NCI-H2196 (cell line): ENCODE measurements at regions not wholly inside any gene's neighbourhood (a gene's known extent, or its start where the extent isn't known, plus 50 kb on each side); places are given as distances from the start of the nearest gene placed in this dataset.

Source experiments
- DNase-seq: peaks from one replicate; lab custom pipeline; 2025; ENCODE audit not compliant: unreplicated experiment; lab: John Stamatoyannopoulos, UW

DNA sequence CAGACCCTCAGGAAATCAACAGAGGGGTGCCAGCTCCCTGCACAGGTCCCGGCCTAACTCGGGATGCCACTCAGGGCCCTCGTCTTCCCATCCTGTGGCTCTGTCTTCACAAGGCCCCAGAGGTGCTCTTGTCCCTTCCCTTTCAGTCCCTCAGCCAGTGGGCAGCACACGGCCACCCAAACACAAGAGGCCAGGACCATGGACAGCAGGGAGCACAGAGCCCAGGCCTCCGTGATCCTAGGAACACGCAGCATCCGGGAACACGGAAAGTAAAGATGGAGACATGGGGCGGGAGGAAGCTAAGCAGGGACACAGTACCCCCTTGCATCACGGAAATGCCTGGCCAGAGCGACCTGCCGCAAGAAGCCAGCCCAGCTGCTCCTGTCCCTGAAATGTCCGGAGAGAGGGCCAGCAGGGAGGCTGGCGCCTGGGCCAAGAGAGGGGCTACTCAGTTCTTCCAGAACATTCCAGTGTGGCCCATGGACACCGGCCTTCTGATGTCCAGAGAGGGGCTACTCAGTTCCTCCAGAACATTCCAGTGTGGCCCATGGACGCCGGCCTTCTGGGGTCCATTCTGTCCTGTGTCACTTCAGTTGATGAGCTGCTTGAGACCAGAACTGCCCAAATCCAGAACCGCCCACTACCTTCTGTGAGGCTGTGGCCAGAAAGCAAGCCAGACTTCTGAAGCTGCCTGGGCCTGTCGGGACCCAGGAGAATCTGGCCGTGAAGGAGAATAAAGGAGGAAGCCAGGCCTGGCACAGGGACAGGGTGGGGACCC is 274.0 kb downstream of the BRD1 start:
- DNase-seq: no peak

- no peak for DNase-seq
Measured at GRCh38 chr22:49553076-49553475, 274.6 kb downstream of the BRD1 start.

DNA sequence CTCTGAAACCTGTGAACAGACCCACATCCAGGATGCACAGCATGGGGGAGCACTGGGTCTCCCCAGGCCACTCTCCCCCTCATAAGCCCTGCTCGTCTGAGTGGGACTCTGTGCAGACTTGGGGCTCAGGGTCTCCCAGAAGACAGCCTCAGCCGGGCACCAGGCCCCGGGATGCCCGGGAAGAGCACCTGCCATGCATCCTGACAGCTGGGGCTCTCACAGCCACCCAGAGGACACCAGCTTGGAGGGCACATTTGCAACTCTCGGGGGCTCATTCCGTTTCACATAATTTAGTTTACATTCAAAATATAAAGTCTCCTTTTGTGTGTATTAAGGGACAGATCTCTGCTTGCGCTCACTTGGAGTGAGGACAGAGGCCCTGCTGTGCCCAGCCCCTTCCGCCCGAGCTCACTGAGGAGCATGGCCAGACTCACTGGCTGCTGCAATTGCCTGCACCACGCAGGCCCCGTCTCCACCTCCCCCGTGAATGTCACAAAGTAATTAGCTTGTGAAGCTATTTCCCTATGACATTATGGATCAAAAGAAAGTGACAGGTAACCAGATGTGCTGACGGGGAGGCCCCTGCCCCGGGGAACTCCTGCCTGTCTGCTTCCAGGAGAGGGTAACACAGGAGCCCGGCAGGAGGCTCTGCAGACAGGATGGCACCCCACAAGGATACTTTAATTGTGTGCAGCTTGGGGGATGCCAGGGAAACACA is 275.6 kb downstream of the BRD1 start:
- DNase-seq: no peak

DNA sequence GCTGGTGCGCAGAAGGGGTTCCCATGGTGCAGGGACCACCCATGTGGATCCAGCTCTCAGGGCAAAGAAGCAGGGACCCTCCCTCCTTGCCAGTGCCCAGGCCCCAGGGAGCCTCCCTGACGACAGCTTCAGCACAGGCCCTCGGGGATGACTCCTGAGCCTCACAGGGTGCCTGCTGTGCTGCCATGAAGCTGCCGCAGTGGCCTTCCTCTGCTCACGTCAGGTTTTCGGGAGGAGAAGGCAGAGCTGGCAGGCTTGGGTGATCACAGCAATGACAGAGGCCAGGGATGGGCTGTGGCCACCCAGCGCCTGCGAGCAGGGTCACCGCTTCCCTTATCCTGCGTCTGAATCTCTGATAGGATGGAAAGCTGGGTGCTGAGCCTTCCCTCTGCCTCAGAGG is 276.2 kb downstream of the BRD1 start:
- DNase-seq: no peak

- DNase-seq: no peak
Measured at GRCh38 chr22:49550766-49551362, 276.8 kb downstream of the BRD1 start.

GRCh38 chr22:49550141-49550430 is 277.6 kb downstream of the BRD1 start:
- DNase-seq: no peak

GRCh38 chr22:49549256-49550140 is 278.2 kb downstream of the BRD1 start:
- DNase-seq: no peak

- no peak for DNase-seq
Measured at GRCh38 chr22:49548356-49549202, 279.1 kb downstream of the BRD1 start.

- no peak for DNase-seq
Measured at GRCh38 chr22:49547751-49548239, 279.9 kb downstream of the BRD1 start.

GRCh38 chr22:49546811-49547585 is 280.7 kb downstream of the BRD1 start:
- no peak for DNase-seq

DNA sequence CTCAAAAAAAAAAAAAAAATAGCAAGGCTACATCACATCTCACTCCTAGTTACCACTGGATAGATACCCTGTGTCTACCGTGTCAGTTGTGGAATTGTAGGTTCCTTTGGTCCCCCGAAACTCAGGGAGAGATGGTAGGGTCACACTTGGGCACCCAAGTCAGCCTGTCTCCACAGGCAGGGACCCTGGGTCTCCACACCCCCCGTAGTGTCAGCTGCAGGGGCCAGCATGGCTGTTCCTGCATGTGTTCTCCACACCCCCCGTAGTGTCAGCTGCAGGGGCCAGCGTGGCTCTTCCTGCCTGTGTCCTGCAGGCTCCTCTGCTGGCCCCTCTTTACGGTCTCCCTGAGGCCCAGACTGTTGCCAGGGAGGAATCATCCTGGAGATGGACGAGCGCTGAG is 282.1 kb downstream of the BRD1 start:
- no peak for DNase-seq

GRCh38 chr22:49544286-49544685 is 283.4 kb downstream of the BRD1 start:
- no peak for DNase-seq

- DNase-seq: no peak
Measured at GRCh38 chr22:49543876-49544275, 283.8 kb downstream of the BRD1 start.

- DNase-seq: no peak
Measured at GRCh38 chr22:49541693-49542230, 285.9 kb downstream of the BRD1 start.

DNA sequence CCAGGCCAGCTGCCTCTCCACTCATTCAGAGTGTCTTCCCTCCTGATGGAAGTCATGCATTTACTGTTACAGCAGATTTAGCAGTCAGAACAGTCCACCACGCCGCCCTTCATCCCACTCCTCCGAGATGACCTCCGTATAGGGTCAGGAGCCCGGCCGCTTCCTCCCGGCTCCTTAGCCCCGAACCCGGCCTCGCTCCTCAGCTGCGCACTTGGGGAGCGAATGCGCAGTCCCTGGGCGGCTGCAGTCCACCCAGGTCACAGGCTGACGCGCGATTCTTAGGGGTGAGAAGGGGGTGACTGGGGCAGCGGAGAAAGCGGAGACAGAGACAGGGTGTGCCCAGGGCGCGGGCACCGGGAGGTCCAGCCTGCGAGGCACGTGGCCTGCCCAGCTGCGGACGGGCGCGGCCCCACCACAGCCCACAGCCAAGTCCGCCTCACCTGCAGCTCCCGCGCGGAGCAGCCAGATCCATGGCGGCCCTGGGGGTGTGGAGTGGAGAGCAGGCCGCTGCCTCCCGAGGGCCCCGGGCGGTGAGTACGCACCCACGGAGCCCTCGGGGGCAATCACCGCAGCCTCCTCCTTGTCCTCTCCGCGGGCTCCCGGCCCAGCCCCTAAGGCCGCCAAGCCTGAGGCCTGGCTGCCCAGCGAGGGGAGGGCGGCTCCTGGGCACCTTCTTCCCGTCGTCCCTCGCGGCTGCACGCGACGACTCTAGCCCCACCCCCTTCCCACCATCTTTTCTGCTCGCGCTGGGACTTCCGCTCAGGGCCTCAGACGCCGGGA is 286.6 kb downstream of the BRD1 start:
- DNase-seq: no peak

- DNase-seq: no peak
Measured at GRCh38 chr22:49540084-49540912, 287.4 kb downstream of the BRD1 start.

DNA sequence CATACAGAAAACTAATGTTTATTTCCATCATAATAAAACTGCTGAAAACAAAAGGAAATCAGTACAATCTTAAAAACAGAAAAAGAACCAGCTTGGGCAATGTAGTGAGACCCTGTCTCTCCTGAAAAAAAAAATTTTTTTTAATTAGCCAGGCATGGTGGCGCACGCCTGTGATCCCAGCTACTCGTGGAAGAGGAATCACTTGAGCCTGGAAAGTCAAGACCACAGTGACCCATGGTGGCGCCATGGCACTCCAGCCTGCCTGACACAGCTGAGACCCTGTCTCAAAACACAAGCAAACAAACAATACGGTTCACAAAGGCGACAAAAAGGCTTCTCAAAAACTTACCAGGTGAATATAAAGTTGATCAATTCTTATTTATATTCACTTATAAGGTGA is 289.7 kb downstream of the BRD1 start:
- no peak for DNase-seq
